ENCODE measurements at regions not wholly inside any gene's neighbourhood (a gene's known extent, or its start where the extent isn't known, plus 50 kb on each side); places are given as distances from the start of the nearest gene placed in this dataset.

- no peak for TF ChIP-seq CTCF (IDR thresholded peaks at IDR 0.05)
- Histone ChIP-seq H3K4me3 (no peak overlapping the region), H3K27ac (no peak overlapping the region)
- no peak for DNase-seq (ENCODE audit: low spot score)
These were observed 261.2 kb downstream of the TXNL1 start for GRCh38 chr18:56377231-56377630.

- no peak overlapping the region for H3K27ac ChIP-seq
- DNase-seq (ENCODE audit: low spot score) = no peak
- TF ChIP-seq CTCF (IDR thresholded peaks at IDR 0.05) = no peak
- no peak overlapping the region for H3K4me3 ChIP-seq
These were observed 264.3 kb downstream of the TXNL1 start for GRCh38 chr18:56374007-56374655.

GRCh38 chr18:56373601-56374000, 264.8 kb downstream of the TXNL1 start:
- TF ChIP-seq CTCF (IDR thresholded peaks at IDR 0.05) = no peak
- no peak overlapping the region for H3K4me3 ChIP-seq
- DNase-seq (ENCODE audit: low spot score) = no peak
- no peak overlapping the region for H3K27ac ChIP-seq

- Histone ChIP-seq H3K4me3 (no peak overlapping the region), H3K27ac (no peak overlapping the region)
- no peak for TF ChIP-seq CTCF (IDR thresholded peaks at IDR 0.05)
- DNase-seq (ENCODE audit: low spot score) = no peak
These were observed 270.3 kb downstream of the TXNL1 start for GRCh38 chr18:56368066-56368465.

GRCh38 chr18:56358608-56359280, 279.6 kb downstream of the TXNL1 start:
- no peak overlapping the region for H3K4me3 ChIP-seq
- no peak for TF ChIP-seq CTCF (IDR thresholded peaks at IDR 0.05)
- H3K27ac ChIP-seq = no peak overlapping the region
- no peak for DNase-seq (ENCODE audit: low spot score)

- no peak overlapping the region for H3K4me3 ChIP-seq
- DNase-seq (ENCODE audit: low spot score) = no peak
- TF ChIP-seq CTCF (IDR thresholded peaks at IDR 0.05) = no peak
- H3K27ac ChIP-seq = no peak overlapping the region
These were observed 284.6 kb downstream of the TXNL1 start for GRCh38 chr18:56353663-56354260.
